C4-2B (cell line): ENCODE measurements at regions not wholly inside any gene's neighbourhood (a gene's known extent, or its start where the extent isn't known, plus 50 kb on each side); places are given as distances from the start of the nearest gene placed in this dataset.

ENCODE experiments used
- H3K27ac ChIP-seq: fragments of 450-650 bp; 2 replicates; pipeline ENCODE4 v1.5.1; 2017
- ZFX ChIP-seq: fragments of 450-650 bp; IDR thresholded peaks from 2 replicates; pipeline ENCODE4 v1.6.1; 2017
- TF ChIP-seq, protein P1 (sequence below): fragments of 450-650 bp; conservative IDR thresholded peaks from 2 replicates; pipeline ENCODE4 v1.5.1; 2017; ENCODE audit warnings: mild to moderate bottlenecking

DNA sequence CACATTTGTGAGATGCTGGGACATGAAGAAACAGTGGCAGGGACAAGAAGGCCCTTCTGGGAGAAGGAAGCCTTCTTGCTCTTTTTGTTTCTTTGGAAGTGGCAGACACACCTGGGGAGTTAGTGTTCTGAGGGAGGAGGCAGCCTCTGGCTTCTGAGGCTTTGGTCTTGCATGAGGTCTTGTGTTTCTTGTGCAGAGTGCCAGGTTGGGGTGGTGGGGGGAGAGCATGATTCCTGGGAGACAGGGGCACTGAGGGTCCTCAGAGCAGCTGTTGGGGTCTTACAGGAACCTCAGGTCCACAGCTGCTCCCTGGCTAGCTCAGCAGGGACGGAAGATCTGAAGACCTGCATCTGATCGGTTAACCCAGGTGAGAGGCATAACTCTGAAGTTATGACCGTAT lies 167.5 kb upstream of the ZNF536 start:
- H3K27ac ChIP-seq, result no peak overlapping the region
- no peak for TF ChIP-seq ZFX
- TF ChIP-seq, protein P1, sequence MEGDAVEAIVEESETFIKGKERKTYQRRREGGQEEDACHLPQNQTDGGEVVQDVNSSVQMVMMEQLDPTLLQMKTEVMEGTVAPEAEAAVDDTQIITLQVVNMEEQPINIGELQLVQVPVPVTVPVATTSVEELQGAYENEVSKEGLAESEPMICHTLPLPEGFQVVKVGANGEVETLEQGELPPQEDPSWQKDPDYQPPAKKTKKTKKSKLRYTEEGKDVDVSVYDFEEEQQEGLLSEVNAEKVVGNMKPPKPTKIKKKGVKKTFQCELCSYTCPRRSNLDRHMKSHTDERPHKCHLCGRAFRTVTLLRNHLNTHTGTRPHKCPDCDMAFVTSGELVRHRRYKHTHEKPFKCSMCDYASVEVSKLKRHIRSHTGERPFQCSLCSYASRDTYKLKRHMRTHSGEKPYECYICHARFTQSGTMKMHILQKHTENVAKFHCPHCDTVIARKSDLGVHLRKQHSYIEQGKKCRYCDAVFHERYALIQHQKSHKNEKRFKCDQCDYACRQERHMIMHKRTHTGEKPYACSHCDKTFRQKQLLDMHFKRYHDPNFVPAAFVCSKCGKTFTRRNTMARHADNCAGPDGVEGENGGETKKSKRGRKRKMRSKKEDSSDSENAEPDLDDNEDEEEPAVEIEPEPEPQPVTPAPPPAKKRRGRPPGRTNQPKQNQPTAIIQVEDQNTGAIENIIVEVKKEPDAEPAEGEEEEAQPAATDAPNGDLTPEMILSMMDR, result no peak

DNA sequence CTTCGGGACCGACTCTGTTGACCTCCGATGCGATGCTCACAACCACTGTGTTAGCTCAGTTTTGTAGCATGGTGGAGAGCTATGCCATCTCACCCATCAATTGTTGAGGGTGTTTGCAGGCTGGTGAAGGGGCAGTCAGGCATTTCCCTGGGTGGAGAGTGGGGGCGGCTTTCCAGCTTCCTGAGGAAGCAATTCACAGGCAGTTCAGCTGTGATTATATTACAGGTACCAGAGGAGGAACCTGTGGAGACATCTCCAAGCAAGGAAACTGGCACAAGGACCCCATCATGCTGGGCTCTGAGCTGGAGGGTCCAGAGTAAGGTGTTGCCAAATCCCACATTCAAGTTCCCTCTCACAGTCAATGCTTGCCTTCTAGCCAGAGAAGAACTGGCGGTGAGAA lies 166.0 kb upstream of the ZNF536 start:
- TF ChIP-seq, protein P1, result no peak
- TF ChIP-seq ZFX, result no peak
- H3K27ac ChIP-seq, result no peak overlapping the region

DNA sequence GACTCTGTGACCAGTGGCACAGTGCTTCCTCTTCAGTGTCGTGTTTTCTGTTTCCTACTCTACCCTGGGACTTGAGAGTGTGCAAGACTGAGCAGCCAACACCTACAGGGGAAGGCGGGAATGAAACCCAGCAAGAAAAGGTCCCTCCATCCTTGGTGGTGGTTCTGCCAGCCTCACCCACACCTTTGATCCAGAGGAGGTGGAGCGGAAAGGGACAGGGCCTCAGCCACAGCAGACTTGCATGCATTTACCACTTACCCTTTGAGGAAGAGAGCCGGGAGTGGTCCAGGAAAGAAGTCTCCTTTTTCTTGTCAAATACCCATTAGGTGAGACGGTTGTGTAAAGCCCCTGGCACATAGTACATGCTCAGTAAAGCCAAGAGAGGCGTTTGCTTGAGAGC lies 164.8 kb upstream of the ZNF536 start:
- TF ChIP-seq, protein P1, result no peak
- TF ChIP-seq ZFX, result no peak
- H3K27ac ChIP-seq, result no peak overlapping the region

DNA sequence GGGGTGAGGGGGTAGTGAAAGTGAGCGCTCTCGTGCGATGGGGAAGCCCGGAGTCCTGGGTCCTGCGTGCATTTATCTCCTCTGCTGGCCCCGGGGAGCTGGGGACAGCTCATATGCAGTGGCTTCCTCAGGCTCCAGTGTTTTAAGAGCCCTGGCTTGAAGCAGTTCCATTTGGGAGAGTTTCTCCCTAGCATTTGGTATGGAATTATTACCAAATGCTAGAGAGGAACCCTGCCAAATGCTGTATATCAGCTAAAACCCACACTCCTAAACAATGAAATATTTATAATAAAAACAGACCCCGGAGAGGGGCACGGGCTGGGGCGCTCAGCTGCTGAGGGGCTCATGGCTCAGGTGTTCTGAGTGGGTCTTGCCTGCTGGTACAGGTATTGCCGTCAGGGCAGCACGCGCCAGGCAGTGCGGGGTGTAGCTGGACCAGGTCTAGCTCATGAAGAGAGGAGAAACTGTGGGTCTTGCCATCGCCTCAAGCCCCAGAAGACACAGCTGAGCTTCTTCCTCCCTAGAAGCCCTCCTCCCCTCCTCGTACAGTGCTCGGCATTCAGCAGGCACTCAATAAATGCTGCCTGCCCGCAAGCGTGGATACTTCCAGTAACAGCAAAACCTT lies 163.6 kb upstream of the ZNF536 start:
- TF ChIP-seq, protein P1, result no peak
- TF ChIP-seq ZFX, result no peak

DNA sequence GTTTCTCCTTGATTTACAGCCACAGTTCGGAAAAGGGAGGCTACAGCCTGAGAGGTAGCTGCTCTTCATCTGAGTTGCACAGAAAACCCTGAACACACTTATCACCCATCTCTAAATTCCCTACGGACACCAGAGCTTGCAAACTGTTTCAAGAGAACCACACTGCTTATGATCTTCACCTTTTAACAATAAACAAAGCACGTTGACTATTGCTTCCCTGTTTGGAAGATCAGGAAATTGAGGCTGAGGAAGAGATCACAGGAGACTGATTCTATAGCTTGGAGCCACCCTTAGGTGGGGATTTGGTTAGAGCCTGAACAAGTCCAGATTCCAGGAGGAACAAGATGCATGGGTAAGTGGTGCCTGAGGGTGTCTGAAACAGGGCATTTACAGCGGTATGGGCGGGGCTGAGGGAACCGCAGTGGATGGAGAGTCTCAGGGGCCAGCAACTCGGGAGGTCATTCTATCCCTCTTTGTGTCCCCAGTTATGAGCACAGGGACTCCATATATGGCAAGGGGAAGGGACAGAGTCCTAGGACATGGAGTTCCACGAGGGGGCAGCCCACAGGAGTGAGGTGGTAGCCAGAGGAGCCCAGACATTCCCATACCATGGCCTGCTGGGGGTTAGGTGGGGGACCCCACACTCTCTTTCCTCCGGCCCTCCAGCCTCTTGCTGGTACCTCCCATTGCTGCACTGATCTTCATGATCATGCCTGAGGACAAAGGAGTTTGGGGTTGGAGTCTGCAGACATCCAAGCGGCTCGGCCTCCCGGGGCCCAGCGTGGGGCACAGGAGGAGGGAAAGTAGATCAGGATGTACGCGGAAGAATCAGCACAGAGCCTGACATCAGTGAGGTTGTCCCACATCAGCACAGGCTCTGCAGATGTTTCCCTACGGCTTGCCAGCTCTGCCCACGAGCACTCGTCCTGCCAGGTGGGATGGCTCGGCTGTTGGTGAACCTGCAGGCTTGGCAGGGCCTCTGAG lies 162.3 kb upstream of the ZNF536 start:
- H3K27ac ChIP-seq, result no peak overlapping the region
- TF ChIP-seq ZFX, result no peak
- TF ChIP-seq, protein P1, result no peak

More for the DNA sequence above, 163.6 kb upstream of the ZNF536 start:
- H3K27ac ChIP-seq, result no peak overlapping the region

DNA sequence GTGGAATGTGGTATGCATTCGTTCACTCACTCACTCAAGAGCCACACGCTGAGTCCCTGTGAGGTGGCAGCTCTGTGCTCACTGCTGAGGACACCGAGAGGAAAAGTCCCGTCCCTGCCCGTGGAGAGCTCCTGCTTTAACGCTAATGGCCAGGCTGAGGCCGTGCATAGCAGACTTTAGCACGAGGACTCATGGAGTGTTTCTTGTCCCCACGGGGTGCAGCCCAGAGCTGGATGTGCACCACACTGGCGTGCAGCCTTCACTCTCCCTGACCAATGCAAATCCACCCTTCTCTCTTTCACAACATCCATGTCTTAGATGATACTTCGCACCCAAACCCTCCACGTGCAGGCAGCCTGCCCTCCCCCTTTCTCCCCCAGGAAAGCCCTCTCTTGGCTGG lies 159.6 kb upstream of the ZNF536 start:
- TF ChIP-seq, protein P1, result no peak
- no peak for TF ChIP-seq ZFX
- no peak overlapping the region for H3K27ac ChIP-seq

DNA sequence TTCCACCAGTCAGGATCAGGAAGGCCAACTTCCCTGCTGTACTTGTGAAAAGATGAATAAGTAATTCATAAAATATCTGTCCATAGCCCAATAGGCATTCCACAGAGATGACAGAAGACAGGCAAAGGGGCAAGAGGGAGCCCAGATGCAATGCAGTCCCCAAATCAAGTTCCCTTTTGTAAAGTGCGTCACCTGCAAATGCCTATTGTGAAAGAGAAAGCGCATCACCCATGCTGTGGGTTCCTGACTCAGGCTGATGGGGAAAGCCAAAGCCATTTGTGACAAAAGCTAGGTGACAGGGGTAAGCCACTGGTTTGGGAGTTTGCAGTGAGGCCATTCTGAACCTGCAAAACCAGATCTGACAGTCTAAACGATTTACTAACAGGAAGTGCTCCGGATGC lies 157.5 kb upstream of the ZNF536 start:
- TF ChIP-seq ZFX, result no peak
- TF ChIP-seq, protein P1, result no peak
- no peak overlapping the region for H3K27ac ChIP-seq
